Neuronal stem cell (in vitro differentiated cells): ENCODE measurements at regions not wholly inside any gene's neighbourhood (a gene's known extent, or its start where the extent isn't known, plus 50 kb on each side); places are given as distances from the start of the nearest gene placed in this dataset.
A peak's percentile ranks its signal among the peaks of the same experiment; 100 is the strongest.

Experiments used
- DNase-seq: peaks from one replicate; pipeline ENCODE4 v3.0.0-alpha.2; 2013; ENCODE audit warnings: low spot score
- H2AFZ ChIP-seq: one replicate; pipeline ENCODE4 v1.6.1; 2013; ENCODE audit warnings: mild to moderate bottlenecking, low read length, inconsistent platforms
- H2AK5ac ChIP-seq: 2 replicates; pipeline ENCODE4 v1.6.1; 2013; ENCODE audit warnings: low read depth, mild to moderate bottlenecking, inconsistent platforms, low read length, moderate library complexity, mixed read lengths
- H2BK120ac ChIP-seq: 2 replicates; pipeline ENCODE4 v1.6.1; 2013; ENCODE audit warnings: low read depth, mild to moderate bottlenecking, inconsistent platforms, low read length, moderate library complexity, mixed read lengths
- H2BK12ac ChIP-seq: one replicate; pipeline ENCODE4 v1.6.1; 2013; ENCODE audit warnings: low read length, inconsistent platforms
- H2BK15ac ChIP-seq: 2 replicates; pipeline ENCODE4 v1.6.1; 2013; ENCODE audit warnings: mild to moderate bottlenecking, low read length, inconsistent platforms, mixed read lengths
- H2BK5ac ChIP-seq: one replicate; pipeline ENCODE4 v1.6.1; 2013; ENCODE audit warnings: inconsistent platforms, mild to moderate bottlenecking, low read length, moderate library complexity
- H3K14ac ChIP-seq: one replicate; pipeline ENCODE4 v1.6.1; 2013; ENCODE audit warnings: low read length, inconsistent platforms
- H3K18ac ChIP-seq: 2 replicates; pipeline ENCODE4 v1.6.1; 2013; ENCODE audit warnings: low read length, inconsistent platforms
- H3K23ac ChIP-seq: 2 replicates; pipeline ENCODE4 v1.6.1; 2013; ENCODE audit warnings: low read depth, mild to moderate bottlenecking, mixed read lengths, low read length, inconsistent platforms; ENCODE audit not compliant: poor library complexity
- H3K27ac ChIP-seq: replicated peaks from 3 replicates; pipeline ENCODE4 v1.5.1; 2013; ENCODE audit warnings: low read length, inconsistent platforms
- H3K27me3 ChIP-seq, 3 experiments: 2 replicates each; pipeline ENCODE4 v1.6.1; 2013; ENCODE audit warnings: low read length in 3 of 3, mild to moderate bottlenecking in 2 of 3, inconsistent platforms in 1 of 3, low read depth in 1 of 3, mixed read lengths in 1 of 3, moderate library complexity in 1 of 3; ENCODE audit not compliant: control insufficient read depth in 3 of 3, insufficient read depth in 3 of 3
- H3K36me3 ChIP-seq, 2 donors: replicated peaks in 1 of 2; 2 replicates each; pipeline ENCODE4 v1.6.1; 2013; ENCODE audit warnings: low read length in 2 of 2; ENCODE audit not compliant: control insufficient read depth in 2 of 2, insufficient read depth in 2 of 2
- H3K4ac ChIP-seq: 2 replicates; pipeline ENCODE4 v1.6.1; 2013; ENCODE audit warnings: inconsistent platforms, mild to moderate bottlenecking, low read length, moderate library complexity
- H3K4me1 ChIP-seq, 2 donors: 1 replicate in 1 of 2; 2 replicates in 1 of 2; pipeline ENCODE4 v1.6.1; 2013; ENCODE audit warnings: low read length in 2 of 2, low read depth in 1 of 2; ENCODE audit not compliant: control insufficient read depth in 2 of 2, insufficient read depth in 1 of 2
- H3K4me2 ChIP-seq: one replicate; pipeline ENCODE4 v1.6.1; 2013; ENCODE audit warnings: mild to moderate bottlenecking, low read length, inconsistent platforms; ENCODE audit not compliant: insufficient read depth, poor library complexity, severe bottlenecking
- H3K4me3 ChIP-seq, 2 donors: 2 replicates each; pipeline ENCODE4 v1.5.1; 2013; ENCODE audit warnings: low read length in 2 of 2, mild to moderate bottlenecking in 2 of 2, inconsistent platforms in 1 of 2, moderate library complexity in 1 of 2
- H3K79me1 ChIP-seq: one replicate; pipeline ENCODE4 v1.6.1; 2013; ENCODE audit warnings: low read depth, mild to moderate bottlenecking, inconsistent platforms, low read length, moderate library complexity
- H3K9ac ChIP-seq: one replicate; pipeline ENCODE4 v1.6.1; 2013; ENCODE audit warnings: mild to moderate bottlenecking, low read depth, low read length, inconsistent platforms; ENCODE audit not compliant: poor library complexity
- H3K9me3 ChIP-seq, 2 donors: replicated peaks in 1 of 2; 2 replicates each; pipeline versions ENCODE3 to v1.6.1; 2013; ENCODE audit warnings: low read length in 2 of 2, mild to moderate bottlenecking in 2 of 2, inconsistent platforms in 1 of 2, low read depth in 1 of 2, mixed read lengths in 1 of 2, moderate library complexity in 1 of 2; ENCODE audit not compliant: control insufficient read depth in 2 of 2, insufficient read depth in 1 of 2
- H4K8ac ChIP-seq: one replicate; pipeline ENCODE4 v1.6.1; 2013; ENCODE audit warnings: low read depth, mild to moderate bottlenecking, inconsistent platforms, low read length, moderate library complexity
- H4K91ac ChIP-seq: one replicate; pipeline ENCODE4 v1.6.1; 2013; ENCODE audit warnings: low read length, low read depth, mild to moderate bottlenecking, inconsistent platforms; ENCODE audit not compliant: poor library complexity
- WGBS, 2 donors: extraction: QIAGEN DNeasy Blood & Tissue Kit; methylation state at CpG; one replicate each; pipeline ENCODE4 v1.1.7; 2013; ENCODE audit warnings: missing lambda C conversion rate in 2 of 2, mixed read lengths in 1 of 2; ENCODE audit not compliant: insufficient read length in 2 of 2, insufficient replicate concordance in 1 of 2; ENCODE audit errors: extremely low coverage in 2 of 2; 5-methylcytosine and 5-hydroxymethylcytosine counted together

- no peak overlapping the region for H2AFZ ChIP-seq
- DNase-seq = no peak
- no peaks in the 10 kb centered on the region for H3K27me3 ChIP-seq
- H3K18ac ChIP-seq = no peak overlapping the region
- H2BK12ac ChIP-seq = no peak overlapping the region
- H2BK5ac ChIP-seq = no peak overlapping the region
- WGBS, 2 donors = no CpG with 5 or more reads among the region's 7 CpGs
- no peak overlapping the region for H2BK15ac ChIP-seq
- H3K79me1 ChIP-seq = no peaks in the 10 kb centered on the region
- no peaks in the 10 kb centered on the region for H3K36me3 ChIP-seq
- no peak overlapping the region for H2AK5ac ChIP-seq
- no peak overlapping the region for H3K23ac ChIP-seq
- H3K4me3 ChIP-seq = no peak overlapping the region
- no peak overlapping the region for H3K27ac ChIP-seq
- H3K4me2 ChIP-seq = no peak overlapping the region
- H4K91ac ChIP-seq = no peak overlapping the region
- H3K9ac ChIP-seq = no peak overlapping the region
- no peak overlapping the region for H2BK120ac ChIP-seq
- no peak overlapping the region for H3K4ac ChIP-seq
- no peak overlapping the region for H4K8ac ChIP-seq
- H3K9me3 ChIP-seq = no peaks in the 10 kb centered on the region
- H3K14ac ChIP-seq = no peak overlapping the region
- no peaks in the 10 kb centered on the region for H3K4me1 ChIP-seq
Observed at GRCh38 chr3:53989946-53990345, 98.3 kb upstream of the SELENOK start.

- Histone ChIP-seq H3K14ac (no peak overlapping the region), H2BK120ac (no peak overlapping the region), H3K4me2 (no peak overlapping the region), H2BK12ac (no peak overlapping the region), H2AK5ac (no peak overlapping the region), H3K9ac (no peak overlapping the region), H3K79me1 (no peaks in the 10 kb centered on the region), H3K4me3 (no peak overlapping the region), H3K4ac (no peak overlapping the region), H3K27me3 (no peaks in the 10 kb centered on the region), H2AFZ (no peak overlapping the region), H3K18ac (no peak overlapping the region), H2BK5ac (no peak overlapping the region), H3K27ac (no peak overlapping the region), H3K4me1 (no peaks in the 10 kb centered on the region), H3K9me3 (no peaks in the 10 kb centered on the region), H4K8ac (no peak overlapping the region), H3K36me3 (no peaks in the 10 kb centered on the region), H4K91ac (no peak overlapping the region), H2BK15ac (no peak overlapping the region), H3K23ac (no peak overlapping the region)
- DNase-seq = no peak
- WGBS, 2 donors = no CpG with 5 or more reads among the region's 4 CpGs
Observed at GRCh38 chr3:53989451-53989850, 97.8 kb upstream of the SELENOK start.

- Histone ChIP-seq H3K4ac (no peak overlapping the region), H3K14ac (no peak overlapping the region)
Observed at GRCh38 chr3:53978386-53978785, 86.7 kb upstream of the SELENOK start.

GRCh38 chr3:53975382-53975781 lies 83.7 kb upstream of the SELENOK start:
- Histone ChIP-seq H2AFZ (no peak overlapping the region), H3K23ac (no peak overlapping the region)

More at GRCh38 chr3:53978386-53978785, 86.7 kb upstream of the SELENOK start:
- H3K18ac ChIP-seq = no peak overlapping the region
- no peak overlapping the region for H3K4me2 ChIP-seq
- H2BK5ac ChIP-seq = no peak overlapping the region
- H4K91ac ChIP-seq = no peak overlapping the region
- no peak overlapping the region for H2BK12ac ChIP-seq
- no peak overlapping the region for H3K9ac ChIP-seq
- H2AK5ac ChIP-seq = no peak overlapping the region
- no peak overlapping the region for H2AFZ ChIP-seq
- no peak overlapping the region for H3K4me3 ChIP-seq
- H3K4me1 ChIP-seq = no peaks in the 10 kb centered on the region
- no peak overlapping the region for H2BK15ac ChIP-seq
- H3K79me1 ChIP-seq = no peaks in the 10 kb centered on the region
- H3K9me3 ChIP-seq = peaks cover 0 to 10% of the 10 kb centered on the region in 2 donors
- H4K8ac ChIP-seq = no peak overlapping the region
- H3K23ac ChIP-seq = no peak overlapping the region
- no peak overlapping the region for H3K27ac ChIP-seq
- H3K27me3 ChIP-seq = no peaks in the 10 kb centered on the region
- H3K36me3 ChIP-seq = no peaks in the 10 kb centered on the region
- no peak overlapping the region for H2BK120ac ChIP-seq
- WGBS, 2 donors = no CpG with 5 or more reads among the region's 3 CpGs
- DNase-seq = peak; percentile 5

More at GRCh38 chr3:53975382-53975781, 83.7 kb upstream of the SELENOK start:
- H2AK5ac ChIP-seq = no peak overlapping the region
- H3K14ac ChIP-seq = no peak overlapping the region
- H2BK5ac ChIP-seq = no peak overlapping the region
- H4K8ac ChIP-seq = no peak overlapping the region
- H3K79me1 ChIP-seq = peaks cover 2% of the 10 kb centered on the region
- H3K36me3 ChIP-seq = no peaks in the 10 kb centered on the region
- no peaks in the 10 kb centered on the region for H3K4me1 ChIP-seq
- peaks cover 0 to 10% of the 10 kb centered on the region in 2 donors for H3K9me3 ChIP-seq
- H3K27me3 ChIP-seq = no peaks in the 10 kb centered on the region
- H4K91ac ChIP-seq = no peak overlapping the region
- no peak overlapping the region for H2BK12ac ChIP-seq
- H2BK120ac ChIP-seq = no peak overlapping the region
- H3K18ac ChIP-seq = no peak overlapping the region
- no peak overlapping the region for H3K27ac ChIP-seq
- no CpG with 5 or more reads among the region's 2 CpGs for WGBS, 2 donors
- no peak overlapping the region for H2BK15ac ChIP-seq
- no peak overlapping the region for H3K4me3 ChIP-seq
- H3K4me2 ChIP-seq = no peak overlapping the region
- H3K4ac ChIP-seq = no peak overlapping the region
- no peak for DNase-seq
- no peak overlapping the region for H3K9ac ChIP-seq
